IgD-negative memory B cell (primary cell): ENCODE measurements at regions not wholly inside any gene's neighbourhood (a gene's known extent, or its start where the extent isn't known, plus 50 kb on each side); places are given as distances from the start of the nearest gene placed in this dataset.
"Not testable (repeated sequence)": the region's sequence is repeated elsewhere in the genome, so short reads cannot be mapped to it uniquely, and the experiment has no call there.

Experiments used
- H3K27ac Mint-ChIP-seq, 3 donors: one replicate each; pipeline ENCODE4 v1.8.0; 2020 to 2022; ENCODE audit warnings: mild to moderate bottlenecking in 3 of 3, mixed read lengths in 3 of 3, moderate library complexity in 1 of 3
- H3K27me3 Mint-ChIP-seq: one replicate; pipeline ENCODE4 v1.8.0; 2021; ENCODE audit warnings: mixed read lengths
- H3K36me3 Mint-ChIP-seq: one replicate; pipeline ENCODE4 v1.8.0; 2020; ENCODE audit warnings: mild to moderate bottlenecking, mixed read lengths
- H3K4me1 Mint-ChIP-seq, 3 donors: one replicate each; pipeline ENCODE4 v1.8.0; 2020 to 2022; ENCODE audit warnings: mixed read lengths in 3 of 3, mild to moderate bottlenecking in 1 of 3
- H3K4me3 Mint-ChIP-seq, 4 donors: one replicate each; pipeline ENCODE4 v1.8.0; 2020 to 2022; ENCODE audit warnings: mild to moderate bottlenecking in 4 of 4, mixed read lengths in 4 of 4, moderate library complexity in 3 of 4
- H3K9me3 Mint-ChIP-seq, 3 donors: one replicate each; pipeline ENCODE4 v1.8.0; 2020 to 2021; ENCODE audit warnings: mixed read lengths in 3 of 3, mild to moderate bottlenecking in 1 of 3

DNA sequence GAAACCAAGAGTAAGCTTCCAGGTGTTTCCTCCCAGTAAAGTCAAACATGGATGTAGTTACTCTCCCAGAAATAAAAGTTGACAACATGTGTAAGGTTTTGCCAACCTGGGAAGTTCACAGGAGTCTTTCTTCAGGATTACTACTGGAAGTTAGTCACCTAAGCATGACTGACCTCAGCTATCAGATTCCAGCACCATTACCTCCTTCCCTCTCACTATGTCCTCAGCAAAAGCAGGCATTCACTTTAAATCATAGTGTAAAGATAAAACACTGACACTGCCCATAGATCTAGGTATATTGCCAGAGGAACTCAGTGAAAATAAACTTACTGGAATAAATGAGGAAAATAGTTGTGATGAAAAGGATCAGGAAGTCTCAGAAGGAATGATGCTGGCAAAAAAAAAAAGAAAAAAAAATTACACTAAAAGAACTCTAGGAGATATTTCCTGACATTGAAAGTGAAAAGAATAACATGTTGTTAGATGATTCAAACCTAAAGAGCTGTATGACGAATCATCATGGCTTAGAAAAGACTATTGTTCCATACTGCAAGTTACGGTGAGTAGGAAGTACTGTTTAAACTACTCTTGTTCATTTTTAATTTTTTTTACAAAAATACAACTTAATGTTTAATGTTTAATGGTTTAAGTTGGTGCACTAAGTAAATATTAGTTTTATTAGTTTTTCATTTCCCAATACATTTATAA lies 484.5 kb upstream of the ZNF804A start:
- no peaks in the 10 kb centered on the region for H3K36me3 Mint-ChIP-seq
- H3K27ac Mint-ChIP-seq, result no peak overlapping the region
- H3K9me3 Mint-ChIP-seq, result peaks cover 0 to 4% (median 1%) of the 10 kb centered on the region in 3 donors
- H3K27me3 Mint-ChIP-seq, result no peaks in the 10 kb centered on the region
- peaks cover 0 to 4% (median 2%) of the 10 kb centered on the region in 3 donors for H3K4me1 Mint-ChIP-seq
- H3K4me3 Mint-ChIP-seq, result no peak overlapping the region

DNA sequence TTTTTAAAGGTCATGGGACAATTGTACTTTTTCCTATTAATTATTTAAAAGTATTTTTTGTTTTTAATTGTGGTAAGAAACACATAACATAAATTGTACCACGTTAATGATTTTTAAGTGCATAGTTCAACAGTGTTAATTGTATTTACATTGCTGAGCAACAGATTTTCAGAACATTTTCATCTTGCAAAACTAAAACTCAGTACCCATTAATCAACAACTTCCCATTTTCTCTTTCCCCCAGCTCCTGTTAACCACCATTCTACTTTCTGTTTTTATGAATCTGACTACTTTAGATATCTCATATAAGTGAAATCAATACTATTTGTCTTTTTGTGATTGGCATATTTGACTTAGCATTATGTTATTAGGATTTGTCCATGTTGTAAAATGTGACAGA lies 483.9 kb upstream of the ZNF804A start:
- Mint-ChIP-seq H3K27ac (no peak overlapping the region), H3K4me3 (no peak overlapping the region), H3K27me3 (no peaks in the 10 kb centered on the region), H3K36me3 (no peaks in the 10 kb centered on the region), H3K4me1 (peaks cover 0 to 4% (median 2%) of the 10 kb centered on the region in 3 donors), H3K9me3 (peaks cover 0 to 4% (median 0%) of the 10 kb centered on the region in 3 donors)

GRCh38 chr2:184119989-184120800 lies 478.1 kb upstream of the ZNF804A start:
- no peak overlapping the region for H3K27ac Mint-ChIP-seq
- H3K9me3 Mint-ChIP-seq, result peaks cover 0 to 2% (median 0%) of the 10 kb centered on the region in 3 donors
- H3K4me3 Mint-ChIP-seq, result no peak overlapping the region
- H3K4me1 Mint-ChIP-seq, result no peaks in the 10 kb centered on the region
- H3K27me3 Mint-ChIP-seq, result no peaks in the 10 kb centered on the region
- H3K36me3 Mint-ChIP-seq, result no peaks in the 10 kb centered on the region

- H3K4me3 Mint-ChIP-seq, result no peak overlapping the region
- no peaks in the 10 kb centered on the region for H3K4me1 Mint-ChIP-seq
- H3K27ac Mint-ChIP-seq, result no peak overlapping the region
Measured at GRCh38 chr2:184125867-184126266, 472.5 kb upstream of the ZNF804A start.

GRCh38 chr2:184129073-184129472 lies 469.3 kb upstream of the ZNF804A start:
- H3K9me3 Mint-ChIP-seq, result peaks cover 0 to 10% (median 4%) of the 10 kb centered on the region in 3 donors

More at GRCh38 chr2:184125867-184126266, 472.5 kb upstream of the ZNF804A start:
- Mint-ChIP-seq H3K36me3 (peaks cover 1% of the 10 kb centered on the region), H3K9me3 (peaks cover 0 to 4% (median 0%) of the 10 kb centered on the region in 3 donors), H3K27me3 (no peaks in the 10 kb centered on the region)

GRCh38 chr2:184137955-184138354 lies 460.4 kb upstream of the ZNF804A start:
- Mint-ChIP-seq H3K4me1 (no peaks in the 10 kb centered on the region), H3K36me3 (no peaks in the 10 kb centered on the region), H3K9me3 (peaks cover 0 to 4% (median 0%) of the 10 kb centered on the region in 3 donors), H3K27ac (no peak overlapping the region), H3K4me3 (no peak overlapping the region), H3K27me3 (no peaks in the 10 kb centered on the region)

More at GRCh38 chr2:184129073-184129472, 469.3 kb upstream of the ZNF804A start:
- no peaks in the 10 kb centered on the region for H3K27me3 Mint-ChIP-seq
- H3K27ac Mint-ChIP-seq, result no peak overlapping the region
- peaks cover 1% of the 10 kb centered on the region for H3K36me3 Mint-ChIP-seq
- H3K4me1 Mint-ChIP-seq, result no peaks in the 10 kb centered on the region
- H3K4me3 Mint-ChIP-seq, result no peak overlapping the region

DNA sequence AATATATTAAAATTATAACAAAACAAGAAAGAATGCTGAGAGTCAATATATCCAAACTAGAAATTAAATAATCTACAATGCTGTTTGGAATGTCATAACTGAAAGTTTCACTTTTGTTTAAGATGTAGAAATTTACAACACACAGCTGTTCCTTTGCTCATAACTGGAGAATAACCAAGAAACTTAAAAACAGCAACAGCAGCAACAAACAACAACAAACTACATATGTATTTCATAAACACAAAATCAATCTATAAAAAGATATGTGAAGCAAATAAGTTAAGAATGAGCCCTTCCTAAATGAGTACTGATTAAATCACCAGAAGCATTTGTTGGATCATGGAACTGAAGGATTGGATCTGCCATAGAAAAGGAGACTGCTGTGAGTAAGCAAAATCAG lies 456.5 kb upstream of the ZNF804A start:
- Mint-ChIP-seq H3K4me1 (no peaks in the 10 kb centered on the region), H3K27me3 (no peaks in the 10 kb centered on the region), H3K27ac (no peak overlapping the region), H3K9me3 (no peaks in the 10 kb centered on the region), H3K4me3 (no peak overlapping the region), H3K36me3 (no peaks in the 10 kb centered on the region)

GRCh38 chr2:184154438-184154837 lies 443.9 kb upstream of the ZNF804A start:
- Mint-ChIP-seq H3K9me3 (peaks cover 0 to 13% (median 0%) of the 10 kb centered on the region in 3 donors), H3K36me3 (no peaks in the 10 kb centered on the region), H3K27ac (no peak overlapping the region), H3K4me3 (no peak overlapping the region), H3K4me1 (no peaks in the 10 kb centered on the region), H3K27me3 (no peaks in the 10 kb centered on the region)

GRCh38 chr2:184155791-184156190 lies 442.5 kb upstream of the ZNF804A start:
- H3K27ac Mint-ChIP-seq, result no peak overlapping the region
- H3K36me3 Mint-ChIP-seq, result no peaks in the 10 kb centered on the region
- H3K9me3 Mint-ChIP-seq, result peaks cover 0 to 7% (median 0%) of the 10 kb centered on the region in 3 donors
- H3K4me3 Mint-ChIP-seq, result no peak overlapping the region
- H3K27me3 Mint-ChIP-seq, result no peaks in the 10 kb centered on the region
- no peaks in the 10 kb centered on the region for H3K4me1 Mint-ChIP-seq

GRCh38 chr2:184157141-184157540 lies 441.2 kb upstream of the ZNF804A start:
- Mint-ChIP-seq H3K27ac (no peak overlapping the region), H3K27me3 (no peaks in the 10 kb centered on the region), H3K4me3 (no peak overlapping the region), H3K36me3 (no peaks in the 10 kb centered on the region), H3K4me1 (no peaks in the 10 kb centered on the region), H3K9me3 (peaks cover 0 to 3% (median 0%) of the 10 kb centered on the region in 3 donors)

GRCh38 chr2:184162426-184162825 lies 435.9 kb upstream of the ZNF804A start:
- no peak overlapping the region for H3K27ac Mint-ChIP-seq
- no peaks in the 10 kb centered on the region for H3K27me3 Mint-ChIP-seq
- no peaks in the 10 kb centered on the region for H3K4me1 Mint-ChIP-seq
- no peak overlapping the region for H3K4me3 Mint-ChIP-seq
- peaks cover 0 to 3% (median 2%) of the 10 kb centered on the region in 3 donors for H3K9me3 Mint-ChIP-seq
- H3K36me3 Mint-ChIP-seq, result no peaks in the 10 kb centered on the region

DNA sequence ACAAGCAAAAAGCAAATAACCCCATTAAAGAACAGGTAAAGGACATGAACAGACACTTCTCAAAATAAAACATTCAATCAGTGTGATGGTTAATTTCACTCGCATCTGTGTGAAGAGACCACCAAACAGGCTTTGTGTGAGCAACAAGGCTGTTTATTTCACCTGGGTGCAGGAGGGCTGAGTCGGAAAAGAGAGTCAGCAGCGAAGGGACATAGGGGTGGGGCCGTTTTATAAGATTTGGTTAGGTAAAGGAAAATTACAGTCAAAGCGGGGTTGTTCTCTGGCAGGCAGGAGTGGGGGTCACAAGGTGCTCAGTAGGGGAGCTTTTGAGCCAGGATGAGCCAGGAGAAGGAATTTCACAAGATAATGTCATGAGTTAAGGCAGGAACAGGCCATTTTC lies 429.5 kb upstream of the ZNF804A start:
- H3K4me3 Mint-ChIP-seq, H3K27me3 Mint-ChIP-seq, H3K4me1 Mint-ChIP-seq, H3K27ac Mint-ChIP-seq, H3K36me3 Mint-ChIP-seq: not testable (repeated sequence)
- H3K9me3 Mint-ChIP-seq, result peaks cover 0 to 10% (median 7%) of the 10 kb centered on the region in 3 donors

GRCh38 chr2:184169366-184169765 lies 429.0 kb upstream of the ZNF804A start:
- Mint-ChIP-seq H3K27ac (no peak overlapping the region), H3K36me3 (no peaks in the 10 kb centered on the region), H3K4me3 (no peak overlapping the region), H3K9me3 (peaks cover 0 to 10% (median 7%) of the 10 kb centered on the region in 3 donors), H3K4me1 (no peaks in the 10 kb centered on the region), H3K27me3 (no peaks in the 10 kb centered on the region)

GRCh38 chr2:184174493-184175104 lies 423.7 kb upstream of the ZNF804A start:
- Mint-ChIP-seq H3K4me1 (no peaks in the 10 kb centered on the region), H3K36me3 (no peaks in the 10 kb centered on the region), H3K27ac (no peak overlapping the region), H3K27me3 (no peaks in the 10 kb centered on the region), H3K4me3 (no peak overlapping the region), H3K9me3 (peaks cover 0 to 7% (median 5%) of the 10 kb centered on the region in 3 donors)

DNA sequence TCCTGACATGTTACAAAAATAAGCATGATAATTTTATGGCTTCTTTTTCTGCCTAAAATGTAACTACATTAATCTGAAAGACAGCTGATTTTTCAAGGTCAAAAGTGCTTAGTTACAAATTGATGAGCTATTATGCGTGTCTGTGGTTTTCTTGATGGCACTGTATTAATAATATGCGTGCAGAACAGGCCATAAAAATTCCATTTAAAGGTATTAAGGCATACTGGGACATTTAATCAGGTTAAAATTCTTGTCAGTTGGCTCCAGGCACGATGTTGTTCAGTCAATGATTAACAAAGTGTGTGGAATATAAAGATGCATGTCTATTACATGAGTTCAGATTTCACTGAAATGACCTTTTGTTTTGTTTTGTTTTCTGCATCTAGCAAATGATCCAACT lies 420.1 kb upstream of the ZNF804A start:
- Mint-ChIP-seq H3K4me1 (no peaks in the 10 kb centered on the region), H3K36me3 (no peaks in the 10 kb centered on the region), H3K9me3 (peaks cover 0 to 4% (median 2%) of the 10 kb centered on the region in 3 donors), H3K4me3 (no peak overlapping the region), H3K27me3 (no peaks in the 10 kb centered on the region), H3K27ac (no peak overlapping the region)
